ENCODE measurements at regions not wholly inside any gene's neighbourhood (a gene's known extent, or its start where the extent isn't known, plus 50 kb on each side); places are given as distances from the start of the nearest gene placed in this dataset.

DNA sequence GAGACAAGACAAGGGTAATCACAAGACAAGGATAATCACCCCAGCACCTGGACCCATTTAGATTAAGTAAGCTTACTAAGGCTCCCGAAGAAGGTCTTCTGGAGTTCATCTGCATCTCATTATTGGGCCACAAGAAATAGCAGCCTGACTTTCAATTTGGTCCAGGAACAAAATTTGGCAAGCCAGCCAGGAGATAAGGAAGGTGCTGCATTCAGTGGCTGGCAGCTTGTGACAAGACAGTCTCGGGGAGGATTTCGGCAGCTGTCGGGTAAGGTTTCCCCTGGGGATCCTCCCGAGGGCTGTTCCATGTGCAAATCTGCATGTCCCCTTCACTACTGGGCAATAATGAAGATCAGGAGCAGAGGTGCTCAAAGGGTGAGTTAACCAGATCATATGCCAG, 195.2 kb downstream of the FCRL5 start:
- Histone ChIP-seq H3K4me1 (ENCODE audit: control insufficient read depth, insufficient read depth, low read length) (no peaks in the 10 kb centered on the region), H3K27me3 (ENCODE audit: control insufficient read depth, insufficient read depth, low read length, poor library complexity, severe bottlenecking) (no peaks in the 10 kb centered on the region), H3K9me3 (ENCODE audit: control insufficient read depth, low read length) (peaks cover 6% of the 10 kb centered on the region), H3K9ac (ENCODE audit: extremely low read depth, low read length, poor library complexity, severe bottlenecking) (no peak overlapping the region), H3K4me3 (ENCODE audit: low read length) (no peak overlapping the region), H3K27ac (ENCODE audit: low read depth, low read length) (no peak overlapping the region), H3K36me3 (ENCODE audit: control insufficient read depth, insufficient read depth, low read length) (no peaks in the 10 kb centered on the region)
- peaks cover 6% of the 10 kb centered on the region for H3K4me1 Mint-ChIP-seq
- no peaks in the 10 kb centered on the region for H3K27me3 Mint-ChIP-seq (ENCODE audit: insufficient read depth)
- H3K9me3 Mint-ChIP-seq = no peaks in the 10 kb centered on the region
- no peak overlapping the region for H3K27ac Mint-ChIP-seq
- TF ChIP-seq, protein P1, sequence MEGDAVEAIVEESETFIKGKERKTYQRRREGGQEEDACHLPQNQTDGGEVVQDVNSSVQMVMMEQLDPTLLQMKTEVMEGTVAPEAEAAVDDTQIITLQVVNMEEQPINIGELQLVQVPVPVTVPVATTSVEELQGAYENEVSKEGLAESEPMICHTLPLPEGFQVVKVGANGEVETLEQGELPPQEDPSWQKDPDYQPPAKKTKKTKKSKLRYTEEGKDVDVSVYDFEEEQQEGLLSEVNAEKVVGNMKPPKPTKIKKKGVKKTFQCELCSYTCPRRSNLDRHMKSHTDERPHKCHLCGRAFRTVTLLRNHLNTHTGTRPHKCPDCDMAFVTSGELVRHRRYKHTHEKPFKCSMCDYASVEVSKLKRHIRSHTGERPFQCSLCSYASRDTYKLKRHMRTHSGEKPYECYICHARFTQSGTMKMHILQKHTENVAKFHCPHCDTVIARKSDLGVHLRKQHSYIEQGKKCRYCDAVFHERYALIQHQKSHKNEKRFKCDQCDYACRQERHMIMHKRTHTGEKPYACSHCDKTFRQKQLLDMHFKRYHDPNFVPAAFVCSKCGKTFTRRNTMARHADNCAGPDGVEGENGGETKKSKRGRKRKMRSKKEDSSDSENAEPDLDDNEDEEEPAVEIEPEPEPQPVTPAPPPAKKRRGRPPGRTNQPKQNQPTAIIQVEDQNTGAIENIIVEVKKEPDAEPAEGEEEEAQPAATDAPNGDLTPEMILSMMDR (conservative IDR thresholded peaks at IDR 0.05) = no peak
- H3K36me3 Mint-ChIP-seq (ENCODE audit: low read depth) = no peaks in the 10 kb centered on the region
- WGBS, 2 experiments (ENCODE audit: insufficient coverage in 1 of 2, insufficient read length in 1 of 2) = 87 to 95% methylated on average over 5 of the region's 5 CpGs
- H3K4me3 Mint-ChIP-seq = no peak overlapping the region
- no peak for DNase-seq

DNA sequence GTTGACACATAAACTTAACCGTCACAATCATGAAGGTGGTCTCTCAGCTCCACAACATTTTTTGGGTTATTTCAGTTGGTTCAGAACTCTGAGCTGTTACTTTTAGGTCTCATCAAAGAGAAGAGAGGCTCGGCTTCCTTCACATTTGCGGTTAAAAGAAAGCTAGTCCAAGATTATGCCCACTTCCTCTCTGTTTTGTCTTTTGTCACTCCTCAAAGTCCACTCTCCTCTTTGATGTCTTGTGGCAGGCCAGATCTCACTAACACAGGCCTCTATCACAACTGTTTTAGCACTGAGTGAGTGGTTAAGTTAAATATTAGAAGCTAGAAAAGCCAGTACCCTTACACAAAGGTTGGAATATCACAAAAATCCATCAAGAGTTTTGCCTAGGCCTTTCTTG, 195.7 kb downstream of the FCRL5 start:
- no peaks in the 10 kb centered on the region for H3K36me3 Mint-ChIP-seq (ENCODE audit: low read depth)
- peaks cover 6% of the 10 kb centered on the region for H3K9me3 ChIP-seq (ENCODE audit: control insufficient read depth, low read length)
- no peak overlapping the region for H3K4me3 Mint-ChIP-seq
- 93 to 94% methylated on average over 3 of the region's 3 CpGs for WGBS, 2 experiments (ENCODE audit: insufficient coverage in 1 of 2, insufficient read length in 1 of 2)
- H3K36me3 ChIP-seq (ENCODE audit: control insufficient read depth, insufficient read depth, low read length) = no peaks in the 10 kb centered on the region
- H3K27ac Mint-ChIP-seq = no peak overlapping the region
- no peaks in the 10 kb centered on the region for H3K27me3 Mint-ChIP-seq (ENCODE audit: insufficient read depth)
- TF ChIP-seq, protein P1 (conservative IDR thresholded peaks at IDR 0.05) = no peak
- no peaks in the 10 kb centered on the region for H3K9me3 Mint-ChIP-seq
- H3K4me1 Mint-ChIP-seq = peaks cover 6% of the 10 kb centered on the region
- H3K9ac ChIP-seq (ENCODE audit: extremely low read depth, low read length, poor library complexity, severe bottlenecking) = no peak overlapping the region
- H3K4me3 ChIP-seq (ENCODE audit: low read length) = no peak overlapping the region
- no peaks in the 10 kb centered on the region for H3K27me3 ChIP-seq (ENCODE audit: control insufficient read depth, insufficient read depth, low read length, poor library complexity, severe bottlenecking)
- no peak for DNase-seq
- H3K4me1 ChIP-seq (ENCODE audit: control insufficient read depth, insufficient read depth, low read length) = no peaks in the 10 kb centered on the region
- H3K27ac ChIP-seq (ENCODE audit: low read depth, low read length) = no peak overlapping the region

DNA sequence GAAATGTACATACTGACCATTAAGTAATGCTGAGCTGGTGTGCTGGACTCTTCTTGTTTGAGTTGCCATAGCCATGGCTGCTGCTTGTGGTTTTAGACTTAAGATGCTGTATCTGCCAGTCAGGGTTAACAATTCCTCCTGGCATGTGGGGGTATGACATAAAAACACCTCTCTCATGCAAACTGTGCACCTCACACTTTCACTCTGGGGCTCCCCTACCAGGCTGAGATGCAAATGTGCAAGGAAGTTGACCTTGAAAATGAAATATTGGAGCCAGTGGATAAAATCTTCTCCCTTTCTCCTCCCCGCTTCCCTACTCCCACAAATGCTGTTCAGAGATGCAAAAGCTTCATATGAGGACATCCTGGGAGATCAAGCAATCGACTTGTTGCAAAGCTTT, 198.8 kb downstream of the FCRL5 start:
- WGBS, 2 experiments (ENCODE audit: insufficient coverage in 1 of 2, insufficient read length in 1 of 2) = 94 to 100% methylated on average over 2 of the region's 2 CpGs
- no peak overlapping the region for H3K9ac ChIP-seq (ENCODE audit: extremely low read depth, low read length, poor library complexity, severe bottlenecking)
- Mint-ChIP-seq H3K4me1 (no peaks in the 10 kb centered on the region), H3K36me3 (ENCODE audit: low read depth) (no peaks in the 10 kb centered on the region), H3K27ac (no peak overlapping the region), H3K4me3 (no peak overlapping the region), H3K27me3 (ENCODE audit: insufficient read depth) (peaks cover 2% of the 10 kb centered on the region), H3K9me3 (peaks cover 14% of the 10 kb centered on the region)
- no peak overlapping the region for H3K27ac ChIP-seq (ENCODE audit: low read depth, low read length)
- H3K4me1 ChIP-seq (ENCODE audit: control insufficient read depth, insufficient read depth, low read length) = no peaks in the 10 kb centered on the region
- TF ChIP-seq, protein P1 (conservative IDR thresholded peaks at IDR 0.05) = no peak
- H3K9me3 ChIP-seq (ENCODE audit: control insufficient read depth, low read length) = peaks cover 6% of the 10 kb centered on the region
- no peak for DNase-seq
- no peaks in the 10 kb centered on the region for H3K27me3 ChIP-seq (ENCODE audit: control insufficient read depth, insufficient read depth, low read length, poor library complexity, severe bottlenecking)
- H3K36me3 ChIP-seq (ENCODE audit: control insufficient read depth, insufficient read depth, low read length) = no peaks in the 10 kb centered on the region
- no peak overlapping the region for H3K4me3 ChIP-seq (ENCODE audit: low read length)

All from endodermal cell (in vitro differentiated cells).